Breast epithelium (tissue), 4 donors: ENCODE measurements at regions not wholly inside any gene's neighbourhood (a gene's known extent, or its start where the extent isn't known, plus 50 kb on each side); places are given as distances from the start of the nearest gene placed in this dataset.

Experiments
- DNase-seq, 2 donors: peaks; one replicate each; pipeline ENCODE4 v3.0.0-alpha.2; 2019; ENCODE audit warnings: low spot score in 2 of 2
- H3K27ac ChIP-seq, 2 donors: fragments of 200-600 bp; sonication (generic) in 1 of 2; one replicate each; pipeline ENCODE4 v1.5.1; 2016 to 2019; ENCODE audit warnings: mild to moderate bottlenecking in 1 of 2
- H3K27me3 ChIP-seq, 2 donors: fragments of 200-600 bp; sonication (generic) in 1 of 2; one replicate each; pipeline versions ENCODE4 v1.5.1 to v1.6.0; 2017 to 2019; ENCODE audit warnings: control low read depth in 1 of 2, mild to moderate bottlenecking in 1 of 2
- H3K36me3 ChIP-seq: fragments of 200-600 bp; one replicate; pipeline ENCODE4 v1.5.1; 2019
- H3K4me1 ChIP-seq, 2 donors: fragments of 200-600 bp; sonication (generic); one replicate each; pipeline ENCODE4 v1.5.1; 2016 to 2019; ENCODE audit warnings: control low read depth in 1 of 2
- H3K4me3 ChIP-seq, 3 donors: fragments of 200-600 bp; sonication (generic); 1 replicate in 2 of 3; 2 replicates in 1 of 3; pipeline ENCODE4 v1.5.1; 2016 to 2019; ENCODE audit warnings: mild to moderate bottlenecking in 3 of 3, moderate library complexity in 2 of 3
- H3K9me3 ChIP-seq, 2 donors: fragments of 200-600 bp; sonication (generic) in 1 of 2; one replicate each; pipeline ENCODE4 v1.5.1; 2016 to 2019; ENCODE audit warnings: control low read depth in 1 of 2
- POLR2A ChIP-seq: fragments of 450-650 bp; IDR thresholded peaks from one replicate; pipeline ENCODE4 v1.6.1; 2016; ENCODE audit warnings: antibody characterized with exemption, mild to moderate bottlenecking, moderate library complexity
- POLR2AphosphoS5 ChIP-seq, 3 donors: sonication (generic); formaldehyde crosslinking; IDR thresholded peaks; one replicate each; pipeline ENCODE4 v1.6.1; 2017; ENCODE audit warnings: antibody characterized with exemption in 3 of 3
- intact Hi-C: fragments of 100-400 bp; cut with DNase I; formaldehyde crosslinking; loops from one replicate; pipeline ENCODE4 v1.15.1; 2023; ENCODE audit warnings: low total_unique reads
- TF ChIP-seq, protein P1 (sequence below), 3 donors: fragments of 450-650 bp; IDR thresholded peaks; one replicate each; pipeline ENCODE4 v1.5.1; 2016 to 2017; ENCODE audit warnings: antibody characterized with exemption in 3 of 3, mild to moderate bottlenecking in 3 of 3, moderate library complexity in 3 of 3

DNA sequence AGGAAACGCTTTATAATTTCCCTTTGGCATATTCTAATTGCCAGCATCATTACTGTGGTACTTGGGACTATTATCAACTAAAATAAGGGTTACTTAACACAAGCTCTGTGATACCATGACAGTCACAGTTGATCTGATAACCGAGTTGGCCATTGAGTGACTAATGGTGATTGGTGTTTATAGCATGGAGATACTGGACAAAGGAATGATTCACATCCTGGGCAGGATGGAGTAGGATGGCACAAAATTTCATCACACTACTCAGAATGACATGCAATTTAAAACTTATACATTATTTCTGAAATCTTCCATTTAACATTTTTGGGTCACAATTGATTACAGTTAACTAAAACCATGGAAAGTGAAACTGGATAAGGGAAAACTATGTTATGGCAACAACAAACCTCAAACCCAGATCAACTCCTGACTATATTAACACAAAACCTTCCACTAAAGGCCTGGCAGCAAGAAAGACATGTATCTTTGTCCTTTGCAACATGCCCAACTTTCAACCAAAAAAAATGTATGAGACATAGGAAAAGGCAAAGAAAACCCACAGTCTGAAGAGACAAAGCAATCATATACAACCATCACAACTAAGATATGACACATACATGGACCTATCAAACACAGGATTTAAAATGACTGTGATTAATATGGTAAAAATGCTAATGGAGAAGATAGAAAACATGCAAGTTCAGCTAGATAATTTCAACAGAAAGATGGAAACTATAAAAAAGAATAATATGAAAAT, 208.5 kb upstream of the NRP1 start:
- Histone ChIP-seq H3K4me1 (no peaks in the 10 kb centered on the region), H3K27me3 (no peaks in the 10 kb centered on the region), H3K27ac (no peak overlapping the region), H3K4me3 (no peak overlapping the region), H3K9me3 (no peaks in the 10 kb centered on the region), H3K36me3 (no peaks in the 10 kb centered on the region)
- intact Hi-C loops = no loop called here
- no peak for TF ChIP-seq POLR2AphosphoS5 (IDR thresholded peaks at IDR 0.05)
- TF ChIP-seq POLR2A = no peak
- TF ChIP-seq, protein P1, sequence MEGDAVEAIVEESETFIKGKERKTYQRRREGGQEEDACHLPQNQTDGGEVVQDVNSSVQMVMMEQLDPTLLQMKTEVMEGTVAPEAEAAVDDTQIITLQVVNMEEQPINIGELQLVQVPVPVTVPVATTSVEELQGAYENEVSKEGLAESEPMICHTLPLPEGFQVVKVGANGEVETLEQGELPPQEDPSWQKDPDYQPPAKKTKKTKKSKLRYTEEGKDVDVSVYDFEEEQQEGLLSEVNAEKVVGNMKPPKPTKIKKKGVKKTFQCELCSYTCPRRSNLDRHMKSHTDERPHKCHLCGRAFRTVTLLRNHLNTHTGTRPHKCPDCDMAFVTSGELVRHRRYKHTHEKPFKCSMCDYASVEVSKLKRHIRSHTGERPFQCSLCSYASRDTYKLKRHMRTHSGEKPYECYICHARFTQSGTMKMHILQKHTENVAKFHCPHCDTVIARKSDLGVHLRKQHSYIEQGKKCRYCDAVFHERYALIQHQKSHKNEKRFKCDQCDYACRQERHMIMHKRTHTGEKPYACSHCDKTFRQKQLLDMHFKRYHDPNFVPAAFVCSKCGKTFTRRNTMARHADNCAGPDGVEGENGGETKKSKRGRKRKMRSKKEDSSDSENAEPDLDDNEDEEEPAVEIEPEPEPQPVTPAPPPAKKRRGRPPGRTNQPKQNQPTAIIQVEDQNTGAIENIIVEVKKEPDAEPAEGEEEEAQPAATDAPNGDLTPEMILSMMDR (IDR thresholded peaks at IDR 0.05) = no peak
- DNase-seq = no peak

DNA sequence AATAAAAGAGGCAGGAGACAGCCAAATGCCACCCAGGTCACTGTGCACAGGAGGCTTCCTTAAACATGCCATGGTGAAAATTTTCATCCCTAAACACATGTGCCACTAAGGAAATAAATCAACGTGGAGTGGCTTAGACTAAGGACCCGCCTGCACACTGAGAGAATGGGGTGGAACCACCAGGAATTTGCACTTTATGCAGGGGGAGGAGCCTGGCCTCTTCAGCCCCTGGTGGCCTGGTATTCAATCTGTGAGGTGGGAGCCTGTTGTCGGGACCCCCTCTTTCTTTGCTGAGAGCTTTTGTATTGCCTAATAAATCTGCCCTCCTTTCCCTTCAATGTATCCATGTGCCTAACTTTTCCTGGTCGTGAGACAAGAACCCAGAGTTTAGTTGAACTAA, 204.6 kb upstream of the NRP1 start:
- Histone ChIP-seq H3K27ac (no peak overlapping the region), H3K36me3 (no peaks in the 10 kb centered on the region), H3K9me3 (no peaks in the 10 kb centered on the region), H3K27me3 (no peaks in the 10 kb centered on the region), H3K4me3 (no peak overlapping the region), H3K4me1 (no peaks in the 10 kb centered on the region)
- DNase-seq = no peak
- TF ChIP-seq POLR2A (no peak), POLR2AphosphoS5 (IDR thresholded peaks at IDR 0.05) (no peak)
- TF ChIP-seq, protein P1 (IDR thresholded peaks at IDR 0.05) = no peak
- intact Hi-C loops = no loop called here

DNA sequence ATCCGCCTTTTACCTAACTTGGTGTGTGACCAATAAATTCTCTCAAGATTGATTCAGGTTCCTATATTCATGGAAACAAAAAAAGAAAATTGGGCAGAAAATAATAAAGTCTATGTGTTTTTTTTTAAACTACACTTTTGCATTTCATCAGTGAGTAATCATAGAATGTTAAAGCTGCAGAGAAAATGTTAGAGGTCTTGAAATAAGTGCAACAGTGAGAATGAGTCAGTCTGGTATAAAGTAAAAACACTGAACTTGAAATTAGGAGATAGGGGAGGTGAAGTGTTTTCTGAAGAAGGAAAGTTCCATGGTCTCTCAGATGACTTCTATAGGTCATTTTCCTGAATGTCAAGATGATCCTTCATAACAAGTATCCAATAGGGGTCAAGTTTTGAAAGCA, 202.6 kb upstream of the NRP1 start:
- Histone ChIP-seq H3K27ac (no peak overlapping the region), H3K4me3 (no peak overlapping the region), H3K36me3 (no peaks in the 10 kb centered on the region), H3K4me1 (no peaks in the 10 kb centered on the region), H3K27me3 (no peaks in the 10 kb centered on the region), H3K9me3 (no peaks in the 10 kb centered on the region)
- no peak for DNase-seq
- intact Hi-C loops = no loop called here
- TF ChIP-seq, protein P1 (IDR thresholded peaks at IDR 0.05) = no peak
- TF ChIP-seq POLR2AphosphoS5 (IDR thresholded peaks at IDR 0.05) (no peak), POLR2A (no peak)

DNA sequence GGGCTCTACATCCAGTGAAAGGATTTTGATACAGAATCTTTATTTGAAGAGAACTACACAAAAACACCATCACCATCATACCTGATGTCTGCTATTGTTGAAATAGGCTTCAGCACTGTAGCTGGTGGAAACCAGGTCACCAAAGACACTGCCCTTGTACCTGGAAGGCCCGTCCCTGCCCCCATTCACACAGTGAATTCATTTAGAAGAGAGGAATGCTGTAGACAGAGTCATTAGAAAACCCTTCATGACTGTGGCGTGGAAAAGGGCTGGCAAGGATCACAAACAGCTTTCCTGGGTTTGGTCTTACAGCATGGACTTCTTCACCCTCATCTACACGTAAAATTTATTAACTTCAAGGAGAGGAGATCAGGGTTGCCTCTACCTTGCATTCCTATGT, 202.0 kb upstream of the NRP1 start:
- DNase-seq = no peak
- Histone ChIP-seq H3K36me3 (no peaks in the 10 kb centered on the region), H3K4me3 (no peak overlapping the region), H3K27ac (no peak overlapping the region), H3K4me1 (no peaks in the 10 kb centered on the region), H3K9me3 (no peaks in the 10 kb centered on the region), H3K27me3 (no peaks in the 10 kb centered on the region)
- TF ChIP-seq POLR2A = no peak
- TF ChIP-seq POLR2AphosphoS5 (IDR thresholded peaks at IDR 0.05) = no peak
- TF ChIP-seq, protein P1 (IDR thresholded peaks at IDR 0.05) = no peak
- intact Hi-C loops = no loop called here

DNA sequence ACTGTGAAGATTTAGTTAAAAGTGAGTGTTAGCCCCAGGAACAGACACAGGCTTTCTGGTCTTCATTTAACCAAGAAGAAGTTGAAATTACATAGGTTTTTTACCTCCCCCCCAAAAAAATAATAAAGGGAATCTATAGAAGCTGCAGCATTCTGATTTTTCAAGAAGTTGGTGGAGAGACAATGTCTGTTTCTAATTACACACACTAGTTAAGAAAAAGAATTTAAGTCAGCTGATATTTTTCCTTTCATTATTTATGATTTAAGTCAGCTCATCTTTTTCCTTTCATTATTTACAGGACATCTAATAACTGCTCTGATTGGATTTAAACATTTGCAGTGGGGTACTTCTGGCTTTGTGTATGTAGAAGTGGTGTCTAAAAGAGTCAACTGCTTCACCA, 201.4 kb upstream of the NRP1 start:
- H3K27ac ChIP-seq = no peak overlapping the region
- DNase-seq = no peak
- TF ChIP-seq POLR2AphosphoS5 (IDR thresholded peaks at IDR 0.05) (no peak), POLR2A (no peak)
- TF ChIP-seq, protein P1 (IDR thresholded peaks at IDR 0.05) = no peak
- H3K9me3 ChIP-seq = no peaks in the 10 kb centered on the region
- no peaks in the 10 kb centered on the region for H3K4me1 ChIP-seq
- H3K4me3 ChIP-seq = no peak overlapping the region
- no peaks in the 10 kb centered on the region for H3K36me3 ChIP-seq
- H3K27me3 ChIP-seq = no peaks in the 10 kb centered on the region
- intact Hi-C loops = no loop called here
